Fibroblast of the aortic adventitia (primary cell): ENCODE measurements at regions not wholly inside any gene's neighbourhood (a gene's known extent, or its start where the extent isn't known, plus 50 kb on each side); places are given as distances from the start of the nearest gene placed in this dataset.
"Not testable (repeated sequence)": the region's sequence is repeated elsewhere in the genome, so short reads cannot be mapped to it uniquely, and the experiment has no call there.

Experiments used
- DNase-seq: peaks from one replicate; pipeline ENCODE4 v3.0.0-alpha.2; 2010; ENCODE audit warnings: low read depth
- H3K4me3 ChIP-seq: 2 replicates; pipeline ENCODE4 v1.5.1; 2011; ENCODE audit warnings: low read depth, mild to moderate bottlenecking, control low read depth, low read length, moderate library complexity
- TF ChIP-seq, protein P1 (sequence below): IDR thresholded peaks from 2 replicates; pipeline ENCODE4 v1.5.1; 2011; ENCODE audit warnings: mild to moderate bottlenecking, low read length, control low read depth, inconsistent platforms; ENCODE audit not compliant: insufficient read depth

DNA sequence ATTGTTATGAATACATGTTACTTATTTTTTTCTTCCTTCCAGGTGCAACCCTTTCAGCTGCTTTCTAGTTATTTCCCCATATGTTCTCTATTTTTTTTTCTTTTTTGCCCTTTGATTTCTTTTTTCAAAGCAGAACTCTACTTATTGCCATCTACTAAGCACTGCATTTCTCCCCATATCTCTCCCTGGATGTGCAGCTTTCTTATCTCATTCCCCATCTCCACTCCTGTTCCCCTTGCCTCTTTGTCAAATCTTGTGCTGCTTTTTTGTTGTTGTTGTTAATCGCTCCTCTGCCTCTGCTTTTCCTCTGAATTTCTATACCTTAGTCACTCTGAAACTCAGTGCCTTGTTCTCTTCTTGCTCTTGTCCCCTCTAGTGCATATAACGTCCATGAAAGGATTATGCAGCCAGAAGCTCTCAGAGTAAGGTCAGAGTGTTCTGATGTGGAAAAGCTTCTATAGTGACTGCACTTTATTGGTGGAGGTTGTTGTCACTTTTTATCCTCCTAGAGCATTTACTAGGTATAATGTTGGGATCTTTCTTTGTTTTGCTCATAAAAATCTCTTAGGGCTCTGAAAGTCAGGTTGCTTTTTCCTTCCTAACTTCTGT lies 51.1 kb upstream of the JADE1 start:
- DNase-seq: no peak
- H3K4me3 ChIP-seq: no peak overlapping the region
- TF ChIP-seq, protein P1, sequence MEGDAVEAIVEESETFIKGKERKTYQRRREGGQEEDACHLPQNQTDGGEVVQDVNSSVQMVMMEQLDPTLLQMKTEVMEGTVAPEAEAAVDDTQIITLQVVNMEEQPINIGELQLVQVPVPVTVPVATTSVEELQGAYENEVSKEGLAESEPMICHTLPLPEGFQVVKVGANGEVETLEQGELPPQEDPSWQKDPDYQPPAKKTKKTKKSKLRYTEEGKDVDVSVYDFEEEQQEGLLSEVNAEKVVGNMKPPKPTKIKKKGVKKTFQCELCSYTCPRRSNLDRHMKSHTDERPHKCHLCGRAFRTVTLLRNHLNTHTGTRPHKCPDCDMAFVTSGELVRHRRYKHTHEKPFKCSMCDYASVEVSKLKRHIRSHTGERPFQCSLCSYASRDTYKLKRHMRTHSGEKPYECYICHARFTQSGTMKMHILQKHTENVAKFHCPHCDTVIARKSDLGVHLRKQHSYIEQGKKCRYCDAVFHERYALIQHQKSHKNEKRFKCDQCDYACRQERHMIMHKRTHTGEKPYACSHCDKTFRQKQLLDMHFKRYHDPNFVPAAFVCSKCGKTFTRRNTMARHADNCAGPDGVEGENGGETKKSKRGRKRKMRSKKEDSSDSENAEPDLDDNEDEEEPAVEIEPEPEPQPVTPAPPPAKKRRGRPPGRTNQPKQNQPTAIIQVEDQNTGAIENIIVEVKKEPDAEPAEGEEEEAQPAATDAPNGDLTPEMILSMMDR: no peak

DNA sequence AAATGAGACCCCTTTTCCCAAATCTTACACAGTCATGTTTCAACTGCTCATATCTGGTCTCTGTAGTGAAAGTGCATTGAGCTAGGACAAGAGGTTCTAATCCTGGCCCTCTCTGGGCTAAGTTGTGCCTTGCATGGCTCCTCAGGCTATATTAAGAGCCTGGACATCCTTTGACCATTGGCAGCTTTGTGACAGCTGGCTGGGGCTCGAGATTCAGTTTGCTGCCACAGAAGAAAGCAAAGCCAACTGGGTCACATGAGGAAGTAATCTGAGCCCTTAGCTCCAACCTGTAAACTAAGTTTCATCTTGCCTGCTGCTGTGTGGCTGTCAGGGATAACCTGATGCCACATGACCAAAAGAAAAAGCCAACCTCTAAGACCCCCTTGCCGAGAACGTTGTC lies 51.8 kb upstream of the JADE1 start:
- TF ChIP-seq, protein P1: no peak
- no peak overlapping the region for H3K4me3 ChIP-seq
- DNase-seq: peak; percentile 35

DNA sequence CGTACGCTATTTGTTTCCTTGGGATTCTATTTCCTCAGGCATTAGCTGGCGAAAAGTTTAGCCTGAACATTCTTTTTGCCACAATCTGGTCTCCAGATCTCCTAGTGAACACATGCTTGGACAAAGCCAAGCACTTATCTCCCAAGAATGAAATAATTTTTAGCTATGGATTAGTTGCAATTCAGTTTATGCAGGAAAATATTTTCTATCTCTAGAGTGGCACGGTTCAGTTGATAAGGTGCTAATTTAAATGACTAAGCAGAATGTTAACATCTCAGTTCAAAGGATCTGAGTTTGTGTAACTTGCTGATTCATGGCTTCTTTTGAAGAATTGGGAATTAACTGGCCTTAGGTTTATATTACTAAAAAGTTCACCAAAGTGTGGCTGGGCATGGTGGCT lies 58.1 kb upstream of the JADE1 start:
- H3K4me3 ChIP-seq: no peak overlapping the region
- TF ChIP-seq, protein P1: no peak
- peak; percentile 19 for DNase-seq

DNA sequence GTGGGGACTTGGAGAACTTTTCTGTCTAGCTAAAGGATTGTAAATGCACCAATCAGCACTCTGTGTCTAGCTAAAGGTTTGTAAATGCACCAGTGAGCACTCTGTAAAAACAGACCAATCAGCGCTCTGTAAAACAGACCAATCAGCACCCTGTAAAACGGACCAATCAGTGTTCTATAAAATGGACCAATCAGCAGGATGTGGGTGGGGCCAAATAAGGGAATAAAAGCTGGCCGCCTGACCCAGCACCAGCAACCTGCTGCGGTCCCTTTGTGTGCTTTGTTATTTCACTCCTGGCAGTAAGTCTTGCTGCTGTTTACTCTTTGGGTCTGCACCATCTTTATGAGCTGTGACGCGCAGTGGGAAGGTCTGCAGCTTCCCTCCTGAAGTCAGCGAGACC lies 67.8 kb upstream of the JADE1 start:
- DNase-seq, H3K4me3 ChIP-seq: not testable (repeated sequence)

DNA sequence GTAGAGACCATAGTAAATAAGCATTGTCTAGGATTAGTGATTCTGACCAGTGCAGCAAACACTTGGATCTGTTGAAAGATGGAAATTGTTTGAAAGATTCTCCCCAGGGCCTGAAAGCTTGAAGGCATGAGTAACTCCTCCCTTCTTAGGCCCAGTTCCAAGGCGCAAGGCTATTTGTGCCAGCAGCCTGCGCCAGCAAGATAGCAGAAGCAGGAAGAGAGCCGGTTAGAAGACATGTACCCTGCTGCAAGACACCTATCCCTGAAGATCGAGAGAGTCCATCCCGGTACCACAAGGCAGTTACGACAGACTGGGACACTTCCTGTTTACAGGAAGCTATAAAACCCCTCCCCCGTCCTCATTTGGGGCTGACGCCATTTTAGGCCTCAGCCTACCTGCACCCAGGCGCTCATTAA lies 72.4 kb upstream of the JADE1 start:
- peak; percentile 49 for DNase-seq
- TF ChIP-seq, protein P1: no peak
- no peak overlapping the region for H3K4me3 ChIP-seq

DNA sequence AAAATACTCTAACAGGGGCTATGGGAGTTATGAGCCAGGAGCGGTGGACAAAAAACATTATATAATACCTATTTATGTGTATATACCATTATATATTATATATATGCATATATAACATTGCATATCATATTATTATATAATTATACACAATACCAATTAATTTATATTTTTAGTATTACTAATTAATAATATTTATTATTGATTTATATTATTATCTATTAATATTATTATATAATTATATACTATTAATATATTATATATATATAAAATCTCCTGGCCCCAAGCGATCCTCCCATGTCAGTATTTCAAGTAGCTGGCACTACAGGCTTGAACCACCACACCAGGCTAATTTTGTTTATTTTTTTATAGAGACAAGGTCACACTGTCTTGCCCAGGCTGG lies 73.8 kb upstream of the JADE1 start:
- no peak for DNase-seq
- H3K4me3 ChIP-seq: no peak overlapping the region
- TF ChIP-seq, protein P1: no peak

DNA sequence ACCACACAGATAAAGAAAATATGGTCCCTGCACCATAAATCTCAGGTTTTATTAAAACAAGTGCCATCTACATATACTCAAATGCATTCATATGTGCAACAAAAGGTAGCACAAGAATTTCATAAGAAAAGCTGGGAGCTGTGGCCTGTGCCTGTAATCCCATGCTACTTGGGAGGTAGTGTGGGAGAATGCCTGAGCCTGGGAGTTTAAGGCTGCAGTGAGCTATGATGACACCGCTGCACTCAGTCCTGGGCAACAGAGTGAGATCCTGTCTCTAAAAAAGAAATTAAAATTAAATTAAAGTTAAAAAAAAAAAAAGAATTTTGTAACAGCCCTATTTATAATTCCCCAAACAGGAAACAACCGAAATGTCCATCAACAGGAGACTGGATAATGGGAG lies 81.3 kb upstream of the JADE1 start:
- H3K4me3 ChIP-seq: no peak overlapping the region
- TF ChIP-seq, protein P1: no peak
- no peak for DNase-seq
